ENCODE measurements at regions not wholly inside any gene's neighbourhood (a gene's known extent, or its start where the extent isn't known, plus 50 kb on each side); places are given as distances from the start of the nearest gene placed in this dataset.

GRCh38 chr21:41597811-41598231 lies 89.9 kb upstream of the TMPRSS2 start:
- H2BK12ac ChIP-seq (ENCODE audit: low read depth, low read length), result no peak overlapping the region; the same call in 1 of the 2 replicates
- H2AK5ac ChIP-seq (ENCODE audit: low read depth, low read length), result 0 out of 2 replicates have a peak overlapping the region, but pooled peaks have one; percentile 44
- POLR2A ChIA-PET (ENCODE audit: partially characterized antibody), result no interaction called here
- H4K20me1 ChIP-seq (replicated peaks in 1 of 2; ENCODE audit: control insufficient read depth in 1 of 2, insufficient read depth in 2 of 2, low read length in 2 of 2), result no peaks in the 10 kb centered on the region
- 91% methylated on average over 9 of the region's 9 CpGs; no CpG with 5 or more reads in 1 of the 2 experiments for WGBS, 2 experiments (ENCODE audit: extremely low coverage in 1 of 2, insufficient coverage in 1 of 2, insufficient read length in 1 of 2, insufficient replicate concordance in 2 of 2, low coverage in 1 of 2, low lambda C conversion rate in 2 of 2, missing lambda C conversion rate in 1 of 2)
- no peak for FAIRE-seq
- no peak overlapping the region for H3K4ac ChIP-seq (replicated peaks; ENCODE audit: insufficient read length, low read depth, low read length)
- no peaks in the 10 kb centered on the region for H3K79me1 ChIP-seq (ENCODE audit: low read depth, low read length)
- no peak overlapping the region for H3K4me2 ChIP-seq (ENCODE audit: insufficient read depth in 1 of 2, low read depth in 2 of 2, low read length in 2 of 2)
- no peak overlapping the region for H3K14ac ChIP-seq (ENCODE audit: insufficient read length)
- peak overlapping the region; percentile 47 for H2BK120ac ChIP-seq (replicated peaks; ENCODE audit: low read depth, low read length)
- H3K9ac ChIP-seq (replicated peaks in 1 of 4; ENCODE audit: extremely low read depth in 1 of 4, low read depth in 3 of 4, low read length in 3 of 4), result no peak overlapping the region
- no peaks in the 10 kb centered on the region for H3K36me3 ChIP-seq (ENCODE audit: control insufficient read depth in 2 of 4, insufficient read depth in 4 of 4, low read length in 3 of 4)
- H3K4me3 ChIP-seq (ENCODE audit: extremely low read depth in 1 of 4, insufficient read depth in 2 of 4, low read depth in 3 of 4, low read length in 4 of 4), result no peak overlapping the region
- peaks cover 4 to 16% (median 11%) of the 10 kb centered on the region in 4 experiments; a peak in 5 of 7 replicates for H3K4me1 ChIP-seq (replicated peaks in 1 of 4; ENCODE audit: control insufficient read depth in 3 of 4, insufficient read depth in 4 of 4, low read length in 3 of 4)
- H3K27me3 ChIP-seq (replicated peaks in 1 of 4; ENCODE audit: control insufficient read depth in 3 of 4, extremely low read depth in 1 of 4, insufficient read depth in 3 of 4, low read length in 3 of 4), result no peaks in the 10 kb centered on the region
- no peak for DNase-seq (ENCODE audit: low read depth in 1 of 2, low spot score in 2 of 2)
- H2BK20ac ChIP-seq (ENCODE audit: low read length), result no peak overlapping the region
- H2AFZ ChIP-seq (ENCODE audit: low read length), result no peak overlapping the region
- no peak for TF ChIP-seq EZH2 (IDR thresholded peaks at IDR 0.05; ENCODE audit: low read depth, low read length, severe bottlenecking)
- no peak for TF ChIP-seq EGR1 (IDR thresholded peaks at IDR 0.05; ENCODE audit: borderline replicate concordance, low read depth, low read length)
- no peak for TF ChIP-seq GABPA (IDR thresholded peaks at IDR 0.05; ENCODE audit: borderline replicate concordance, insufficient read depth, low read length)
- H4K8ac ChIP-seq (ENCODE audit: extremely low read depth, insufficient read depth, low read length), result no peak overlapping the region
- no peaks in the 10 kb centered on the region for H3K79me2 ChIP-seq (ENCODE audit: control insufficient read depth in 1 of 2, insufficient read depth in 2 of 2, low read length in 2 of 2)
- H3K56ac ChIP-seq (replicated peaks; ENCODE audit: insufficient read length, low read depth, low read length), result no peak overlapping the region
- H4K5ac ChIP-seq (ENCODE audit: insufficient read length, low read depth, low read length), result no peak overlapping the region
- CTCF ChIA-PET (ENCODE audit: partially characterized antibody), result interaction anchor here (1.2 to 2.2 kb wide), 2 partner anchors 9 to 315 kb away, joined by 3 to 6 read pairs; no protein-coding TSS in a partner anchor
- peak overlapping the region; percentile 51 for H4K91ac ChIP-seq (replicated peaks; ENCODE audit: insufficient read length, low read length)
- H3K27ac ChIP-seq (ENCODE audit: low read depth, low read length), result no peak overlapping the region
- no peak overlapping the region for H2BK15ac ChIP-seq (ENCODE audit: low read length)
- H3K23ac ChIP-seq (ENCODE audit: insufficient read length), result no peak overlapping the region
- no peaks in the 10 kb centered on the region for H3K9me3 ChIP-seq (ENCODE audit: insufficient read depth in 2 of 2, low read depth in 1 of 2, low read length in 1 of 2)
- H3K23me2 ChIP-seq (ENCODE audit: low read depth, low read length), result no peaks in the 10 kb centered on the region
- no peak overlapping the region for H2BK5ac ChIP-seq (ENCODE audit: low read depth, low read length)
- H3K18ac ChIP-seq (ENCODE audit: extremely low read depth, low read length), result no peak overlapping the region

All from H1 (cell line).